SIG-M5 (cell line): ENCODE measurements at regions not wholly inside any gene's neighbourhood (a gene's known extent, or its start where the extent isn't known, plus 50 kb on each side); places are given as distances from the start of the nearest gene placed in this dataset.

Source experiments
- DNase-seq: peaks from one replicate; lab custom pipeline; 2025; lab: John Stamatoyannopoulos, UW

GRCh38 chr18:67290421-67290820, 226.1 kb downstream of the DSEL start:
- DNase-seq = no peak

DNA sequence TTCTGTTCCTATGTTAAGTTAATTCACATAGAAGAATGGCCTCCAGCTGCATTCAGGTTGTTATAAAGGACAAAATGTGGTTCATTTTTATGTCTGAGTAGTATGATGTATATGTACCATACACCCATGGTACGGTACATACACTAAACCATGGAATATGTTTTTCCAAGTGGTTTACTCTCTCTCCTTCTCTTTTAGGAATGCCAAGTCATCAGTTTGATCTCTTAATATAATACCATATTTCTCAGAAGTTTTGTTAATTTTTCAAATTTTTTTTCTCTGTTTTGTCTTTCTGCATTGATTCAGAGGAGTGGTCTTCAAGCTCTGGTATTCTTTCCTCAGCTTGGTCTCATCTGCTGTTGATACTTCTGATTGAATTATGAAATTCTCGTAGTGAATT, 230.9 kb downstream of the DSEL start:
- DNase-seq = no peak

DNA sequence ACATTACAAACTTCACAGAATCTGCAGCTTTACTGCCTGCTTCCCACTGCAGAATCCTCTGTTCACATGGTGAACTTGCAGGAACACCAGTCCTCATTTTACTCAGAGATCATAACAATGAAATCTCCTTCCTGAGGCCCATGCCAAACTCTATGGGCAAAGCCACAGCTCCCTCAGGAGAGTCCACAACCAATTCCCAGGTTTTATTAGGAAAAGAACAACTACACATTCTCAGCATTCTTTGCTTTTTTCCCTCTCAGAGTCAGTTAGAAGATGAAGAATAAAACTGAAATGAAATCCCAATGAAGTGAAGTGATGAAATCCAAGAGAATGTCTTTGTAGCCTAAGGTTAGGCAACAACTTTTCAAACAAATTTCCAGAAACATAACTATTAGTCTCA, 233.7 kb downstream of the DSEL start:
- no peak for DNase-seq

GRCh38 chr18:67281746-67282145, 234.8 kb downstream of the DSEL start:
- no peak for DNase-seq

DNA sequence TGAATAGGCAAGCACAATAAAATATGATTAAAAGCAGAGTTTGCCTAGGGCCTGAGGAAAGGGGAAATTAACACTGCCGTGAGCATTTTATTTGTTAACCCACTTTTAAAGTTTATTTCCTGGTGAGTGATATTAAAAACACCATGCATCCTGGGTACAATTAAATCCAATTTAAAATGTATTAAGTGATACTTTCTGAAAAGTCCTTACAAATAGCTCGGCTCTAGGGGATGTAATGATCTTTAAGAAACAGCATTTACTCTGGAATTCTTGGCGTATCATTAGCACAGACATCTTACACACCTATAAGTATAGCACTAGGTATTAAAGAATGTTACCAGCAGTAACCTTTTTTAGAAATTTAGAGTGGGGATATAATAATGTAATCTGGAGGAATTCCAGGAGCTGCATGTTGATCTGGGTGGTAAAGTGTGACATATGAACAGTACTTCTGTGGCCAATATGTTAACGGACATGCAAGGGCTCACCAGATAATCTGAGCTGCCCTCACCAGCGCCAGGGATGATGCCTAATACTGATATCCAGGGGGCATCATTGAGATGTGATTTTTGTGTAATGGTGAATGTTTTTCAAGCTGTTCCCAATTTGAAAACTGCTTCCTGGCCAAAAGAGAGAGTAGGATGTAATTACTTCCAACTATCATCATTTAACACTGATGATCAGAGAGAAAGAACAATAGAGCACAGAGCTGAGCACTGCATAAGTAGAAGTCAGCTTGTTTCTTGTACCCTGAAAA, 235.9 kb downstream of the DSEL start:
- DNase-seq = no peak

DNA sequence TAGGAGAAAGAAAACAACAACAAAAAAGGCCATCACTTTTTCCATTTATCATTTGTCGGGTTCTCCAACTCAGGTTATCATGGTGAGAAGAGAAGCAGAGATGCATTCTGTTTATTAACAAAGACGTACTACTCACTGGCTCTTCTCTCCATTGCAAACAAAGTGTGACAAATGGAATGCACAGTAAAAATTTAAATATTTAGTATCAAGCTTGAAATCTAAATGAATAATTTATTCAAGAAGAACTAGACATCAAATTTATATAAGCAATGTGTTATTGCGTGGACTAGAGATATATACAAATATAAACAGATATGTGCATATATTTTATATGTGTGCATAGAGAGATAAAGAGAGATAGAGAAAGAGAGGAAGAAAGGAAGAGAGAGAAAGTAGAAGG, 236.5 kb downstream of the DSEL start:
- no peak for DNase-seq

DNA sequence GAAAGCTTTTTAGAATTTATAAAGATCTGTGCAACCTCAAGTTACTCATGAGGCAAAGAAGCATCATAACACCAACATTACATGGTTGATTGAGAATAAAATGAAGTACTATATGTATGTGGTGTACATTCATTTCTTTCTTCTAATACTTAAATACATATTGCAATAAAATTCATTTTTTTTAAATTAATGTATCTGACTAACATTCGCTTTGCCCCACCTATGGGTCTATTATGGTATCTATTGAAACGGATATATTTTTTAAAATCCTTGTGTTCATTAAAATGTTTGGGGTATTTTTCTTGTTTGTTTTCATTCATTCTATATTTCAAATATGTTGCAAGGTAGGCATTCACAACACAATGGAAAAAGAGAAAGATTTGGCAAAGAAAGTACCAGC, 237.5 kb downstream of the DSEL start:
- DNase-seq = no peak

GRCh38 chr18:67276638-67277037, 239.9 kb downstream of the DSEL start:
- no peak for DNase-seq

- no peak for DNase-seq
Measured at GRCh38 chr18:67273288-67273687, 243.2 kb downstream of the DSEL start.

GRCh38 chr18:67269206-67269605, 247.3 kb downstream of the DSEL start:
- no peak for DNase-seq

DNA sequence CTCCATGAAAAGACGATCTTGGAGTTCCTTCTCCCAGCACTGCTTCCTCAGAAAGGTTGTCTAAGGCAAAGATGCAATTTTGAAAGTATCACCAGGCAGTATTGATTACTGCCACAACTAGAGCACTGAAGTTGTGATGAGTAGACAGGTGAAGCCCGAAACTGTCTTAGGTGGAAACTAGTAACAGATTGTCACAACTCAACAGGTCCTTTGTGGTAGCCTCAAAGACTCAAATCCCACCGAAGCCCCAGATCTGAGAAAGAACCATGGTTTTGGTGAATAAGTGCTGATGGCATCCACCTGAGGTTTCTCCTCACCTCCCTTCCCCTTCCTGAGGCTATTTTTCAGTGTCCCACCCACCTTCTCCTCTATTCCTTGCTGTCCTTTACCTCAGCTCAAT, 248.0 kb downstream of the DSEL start:
- no peak for DNase-seq

DNA sequence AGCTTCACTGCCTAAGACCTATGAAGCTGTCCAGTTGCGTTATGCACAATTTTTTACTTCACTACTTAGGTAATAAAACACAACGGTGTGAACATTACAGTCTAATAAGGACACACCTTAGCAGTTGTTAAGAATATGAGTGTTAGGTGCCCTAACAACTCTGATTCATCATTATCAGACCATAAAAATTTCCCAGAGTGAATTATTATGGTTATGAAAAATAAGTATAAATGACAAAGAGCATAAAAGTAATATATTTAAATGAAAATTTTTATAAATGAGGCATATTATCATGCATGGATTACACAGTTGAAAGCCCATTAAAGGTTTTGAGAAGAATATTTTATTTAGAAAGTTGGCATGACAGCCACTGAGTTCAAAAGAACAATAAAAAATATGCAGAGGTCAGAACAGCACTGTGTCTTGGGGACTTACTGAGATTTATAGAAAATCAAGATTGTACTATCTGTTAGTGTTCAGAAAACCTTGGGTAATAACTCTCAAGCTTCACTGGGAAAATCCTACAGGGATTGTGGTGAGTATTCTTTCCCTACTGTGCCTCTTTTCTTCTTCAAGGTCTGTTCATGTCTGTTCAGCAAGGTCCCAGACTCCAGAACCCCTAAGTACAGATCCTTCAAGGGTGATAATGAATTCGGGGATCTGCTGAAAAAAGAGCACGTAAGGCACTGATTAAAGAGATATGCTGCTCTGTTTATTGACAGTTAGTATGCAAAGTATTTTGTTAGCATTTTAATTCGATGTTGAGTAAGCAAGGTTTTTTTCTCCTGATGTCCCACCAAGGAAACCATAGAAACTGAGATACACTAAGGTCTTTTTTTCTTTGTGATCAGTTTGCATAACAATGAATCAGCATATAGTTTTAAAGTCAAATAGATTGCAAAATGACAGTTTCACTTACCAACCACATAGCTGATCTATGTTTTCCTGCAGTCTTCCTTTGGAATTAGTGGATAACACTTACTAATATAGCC, 250.0 kb downstream of the DSEL start:
- no peak for DNase-seq

- no peak for DNase-seq
Measured at GRCh38 chr18:67265464-67266245, 250.9 kb downstream of the DSEL start.

- no peak for DNase-seq
Measured at GRCh38 chr18:67261931-67262552, 254.5 kb downstream of the DSEL start.

- DNase-seq = no peak
Measured at GRCh38 chr18:67260841-67261240, 255.7 kb downstream of the DSEL start.

DNA sequence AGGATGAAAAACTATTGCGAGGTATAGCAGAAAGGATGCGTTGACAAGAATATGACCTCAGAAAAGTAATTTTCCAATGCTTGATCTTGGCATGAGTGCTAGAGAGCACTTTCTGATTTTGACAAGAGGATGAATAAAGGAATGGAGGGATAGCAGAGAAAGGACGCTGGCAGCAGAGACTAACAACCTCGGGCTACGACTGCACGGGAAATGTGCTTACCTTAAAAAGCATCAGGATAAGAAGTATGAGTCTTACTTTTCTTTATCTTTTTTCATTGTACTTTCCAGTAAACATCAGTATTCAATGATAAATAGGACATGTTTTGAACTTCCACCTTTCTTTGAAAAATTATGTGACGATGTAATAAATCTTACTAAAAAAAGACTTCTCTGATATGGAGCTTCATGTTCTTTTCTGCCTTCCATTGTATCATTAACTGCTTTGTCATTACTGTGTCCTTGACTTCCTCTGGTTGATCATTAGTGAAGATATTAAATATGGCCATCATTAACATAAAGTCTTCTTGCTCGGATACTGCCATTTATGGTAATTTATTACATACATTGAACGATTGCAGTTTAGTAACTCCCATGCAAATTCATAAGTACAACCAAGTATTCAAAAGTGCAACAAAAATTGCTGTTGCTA, 265.6 kb downstream of the DSEL start:
- no peak for DNase-seq

GRCh38 chr18:67243799-67244587, 272.5 kb downstream of the DSEL start:
- DNase-seq = no peak

GRCh38 chr18:67242001-67242400, 274.5 kb downstream of the DSEL start:
- no peak for DNase-seq

GRCh38 chr18:67241299-67241698, 275.2 kb downstream of the DSEL start:
- DNase-seq = no peak

- no peak for DNase-seq
Measured at GRCh38 chr18:67239826-67240225, 276.7 kb downstream of the DSEL start.

- no peak for DNase-seq
Measured at GRCh38 chr18:67232991-67233390, 283.5 kb downstream of the DSEL start.
